ENCODE measurements at regions not wholly inside any gene's neighbourhood (a gene's known extent, or its start where the extent isn't known, plus 50 kb on each side); places are given as distances from the start of the nearest gene placed in this dataset.

DNA sequence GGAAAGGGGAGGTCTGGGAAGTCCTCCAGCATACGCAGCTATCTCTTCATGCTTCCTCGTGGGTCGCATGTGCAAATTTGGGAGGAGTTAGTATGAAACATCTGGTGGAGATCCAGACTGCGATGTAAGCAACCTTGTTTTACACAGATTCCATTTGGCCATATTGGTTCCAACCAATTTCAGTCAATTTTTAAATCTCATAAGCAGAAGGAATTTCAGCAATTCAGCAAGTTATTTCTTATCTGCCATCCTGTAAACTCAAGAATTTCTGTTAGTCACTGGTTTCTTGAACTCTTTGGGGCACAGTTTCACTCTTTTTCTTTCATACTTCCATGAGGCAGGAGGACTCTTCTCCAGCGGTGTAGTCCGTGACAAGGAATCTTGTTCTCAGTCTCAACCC, 130.4 kb upstream of the CLINT1 start:
- no peak overlapping the region for H3K27ac ChIP-seq (ENCODE audit: control insufficient read depth, insufficient read depth)
- H3K9me3 ChIP-seq (replicated peaks; ENCODE audit: control insufficient read depth, insufficient read depth, low read length) = no peaks in the 10 kb centered on the region
- DNase-seq (ENCODE audit: low read depth, low spot score) (no peak), FAIRE-seq (no peak), ATAC-seq (no peak)
- no peak overlapping the region for H2AFZ ChIP-seq (ENCODE audit: control insufficient read depth, low read depth, low read length)
- no peaks in the 10 kb centered on the region for H3K4me1 ChIP-seq (ENCODE audit: control insufficient read depth, insufficient read depth, low read length)
- ChIA-PET SMC1A (ENCODE audit: uncharacterized antibody, unreplicated experiment) (no interaction called here), POLR2A (no interaction called here), CTCF (interaction anchor here (2.2 kb wide), 1 partner anchor 172 kb away, joined by 5 read pairs; no protein-coding TSS in a partner anchor), RAD21 (ENCODE audit: unreplicated experiment) (no interaction called here)
- H3K4me2 ChIP-seq (ENCODE audit: control insufficient read depth, insufficient read depth) = no peak overlapping the region
- in situ Hi-C loops (cut with MboI) = no loop called here
- no peaks in the 10 kb centered on the region for H3K36me3 ChIP-seq (ENCODE audit: control insufficient read depth in 2 of 2, insufficient read depth in 2 of 2, low read length in 1 of 2)
- no peak overlapping the region for H3K9ac ChIP-seq (ENCODE audit: control insufficient read depth, insufficient read depth, low read length)
- no TSS peak for BruUV-seq (replicated peaks)
- TF ChIP-seq BCL3 (IDR thresholded peaks at IDR 0.05; ENCODE audit: borderline replicate concordance, insufficient read depth, low read depth, low read length, poor library complexity, severe bottlenecking) (no peak), ZBED1 (IDR thresholded peaks at IDR 0.05; ENCODE audit: borderline replicate concordance) (no peak), MEF2A (IDR thresholded peaks at IDR 0.05; ENCODE audit: insufficient read depth, low read depth, low read length) (no peak), SKIL (IDR thresholded peaks at IDR 0.05; ENCODE audit: low read depth, poor library complexity, severe bottlenecking) (no peak), JUNB (IDR thresholded peaks at IDR 0.05) (no peak), ESRRA (IDR thresholded peaks at IDR 0.05; ENCODE audit: low read length) (no peak), PAX5 (IDR thresholded peaks at IDR 0.05; ENCODE audit: borderline replicate concordance, low read depth, low read length) (no peak), POLR2AphosphoS2 (IDR thresholded peaks at IDR 0.05; ENCODE audit: low read depth, low read length) (no peak), TARDBP (IDR thresholded peaks at IDR 0.05; ENCODE audit: borderline replicate concordance) (no peak), EZH2 (IDR thresholded peaks at IDR 0.05; ENCODE audit: borderline replicate concordance, control insufficient read depth, low read depth, low read length) (no peak)
- WGBS (ENCODE audit: insufficient coverage, insufficient replicate concordance, low lambda C conversion rate, missing lambda C conversion rate) = 62% methylated on average over 6 of the region's 6 CpGs
- intact Hi-C loops (cut with micrococcal nuclease; ENCODE audit: unreplicated experiment) = no loop called here
- no peaks in the 10 kb centered on the region for H3K27me3 ChIP-seq (replicated peaks in 1 of 2; ENCODE audit: control insufficient read depth in 2 of 2, insufficient read depth in 2 of 2, low read length in 1 of 2)
- no peak overlapping the region for H3K4me3 ChIP-seq
- no peaks in the 10 kb centered on the region for H3K79me2 ChIP-seq (ENCODE audit: control insufficient read depth, insufficient read depth, low read length)
- H4K20me1 ChIP-seq (ENCODE audit: control insufficient read depth, insufficient read depth) = no peaks in the 10 kb centered on the region
